ENCODE measurements at regions not wholly inside any gene's neighbourhood (a gene's known extent, or its start where the extent isn't known, plus 50 kb on each side); places are given as distances from the start of the nearest gene placed in this dataset.
"Not testable (repeated sequence)": the region's sequence is repeated elsewhere in the genome, so short reads cannot be mapped to it uniquely, and the experiment has no call there.

GRCh38 chr22:10731246-10731974 is 4796.6 kb upstream of the OR11H1 start:
- intact Hi-C loops (cut with DNase I); DNase-seq: not testable (repeated sequence)

GRCh38 chr22:10735075-10735474 is 4792.9 kb upstream of the OR11H1 start:
- DNase-seq; intact Hi-C loops (cut with DNase I): not testable (repeated sequence)

GRCh38 chr22:10736879-10737278 is 4791.1 kb upstream of the OR11H1 start:
- intact Hi-C loops (cut with DNase I); DNase-seq: not testable (repeated sequence)

GRCh38 chr22:10737931-10738330 is 4790.1 kb upstream of the OR11H1 start:
- intact Hi-C loops (cut with DNase I); DNase-seq: not testable (repeated sequence)

DNA sequence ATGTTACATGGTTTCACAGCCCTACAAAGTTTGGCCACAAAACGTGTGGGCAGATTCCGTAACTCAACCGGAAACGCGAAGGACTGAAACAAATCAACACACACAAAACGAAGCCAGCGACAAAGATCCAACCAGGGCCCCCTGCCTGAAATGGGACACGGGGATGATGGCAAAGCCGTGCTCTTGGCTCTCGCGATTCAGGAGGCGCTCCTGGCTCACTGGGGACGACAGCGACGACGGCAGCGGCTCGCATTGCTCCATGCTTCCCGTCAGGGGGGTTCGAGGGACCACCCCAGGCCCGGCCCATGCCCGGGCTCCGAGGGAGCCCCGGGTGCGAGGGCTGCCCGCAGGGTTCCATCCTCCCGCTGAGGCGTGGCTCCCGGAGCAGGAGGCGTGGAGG is 4786.8 kb upstream of the OR11H1 start:
- intact Hi-C loops (cut with DNase I), result no loop called here
- DNase-seq, result no peak

GRCh38 chr22:10741776-10742630 is 4786.0 kb upstream of the OR11H1 start:
- DNase-seq; intact Hi-C loops (cut with DNase I): not testable (repeated sequence)

DNA sequence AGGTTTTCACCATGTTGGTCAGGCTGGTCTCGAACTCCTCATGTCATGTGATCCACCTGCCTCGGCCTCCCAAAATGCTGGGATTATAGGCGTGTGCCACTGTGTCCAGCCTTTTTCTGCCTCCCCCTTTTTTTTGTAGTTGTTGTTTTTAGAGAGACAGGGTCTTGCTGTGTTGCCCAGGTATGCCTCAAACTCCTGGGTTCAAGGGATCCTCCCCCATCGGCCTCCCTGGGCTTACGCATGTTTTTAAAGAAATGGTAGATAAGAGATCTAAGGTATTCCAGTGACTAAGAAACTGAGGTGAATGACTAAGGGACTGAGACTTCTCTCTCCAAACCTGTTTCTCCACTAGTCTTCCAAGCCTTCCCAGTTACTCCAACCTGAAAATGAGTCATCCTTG is 4781.6 kb upstream of the OR11H1 start:
- DNase-seq, result not testable (repeated sequence)

GRCh38 chr22:10747227-10747626 is 4780.8 kb upstream of the OR11H1 start:
- DNase-seq; intact Hi-C loops (cut with DNase I): not testable (repeated sequence)

More for the DNA sequence above, 4781.6 kb upstream of the OR11H1 start:
- intact Hi-C loops (cut with DNase I), result not testable (repeated sequence)

GRCh38 chr22:10748751-10749150 is 4779.2 kb upstream of the OR11H1 start:
- intact Hi-C loops (cut with DNase I); DNase-seq: not testable (repeated sequence)

DNA sequence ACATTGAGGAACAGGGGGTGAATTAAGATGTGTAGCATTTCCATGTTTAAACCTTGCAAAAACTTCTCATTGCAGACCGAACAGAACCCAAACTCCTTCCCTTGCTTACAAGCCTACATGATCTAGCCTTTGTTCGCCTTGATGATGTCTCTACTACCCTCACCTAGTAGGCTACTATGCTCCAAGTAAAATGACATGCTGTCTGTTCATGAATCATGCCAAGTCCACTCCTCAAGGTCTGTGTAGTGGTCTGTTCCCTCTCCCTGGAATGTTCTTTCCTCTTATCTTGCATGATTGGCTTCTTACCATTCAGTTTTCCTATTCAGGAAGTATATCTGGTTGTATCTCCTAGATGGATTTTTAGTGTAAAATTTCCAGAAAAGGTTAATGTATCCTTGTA is 4778.6 kb upstream of the OR11H1 start:
- intact Hi-C loops (cut with DNase I); DNase-seq: not testable (repeated sequence)

DNA sequence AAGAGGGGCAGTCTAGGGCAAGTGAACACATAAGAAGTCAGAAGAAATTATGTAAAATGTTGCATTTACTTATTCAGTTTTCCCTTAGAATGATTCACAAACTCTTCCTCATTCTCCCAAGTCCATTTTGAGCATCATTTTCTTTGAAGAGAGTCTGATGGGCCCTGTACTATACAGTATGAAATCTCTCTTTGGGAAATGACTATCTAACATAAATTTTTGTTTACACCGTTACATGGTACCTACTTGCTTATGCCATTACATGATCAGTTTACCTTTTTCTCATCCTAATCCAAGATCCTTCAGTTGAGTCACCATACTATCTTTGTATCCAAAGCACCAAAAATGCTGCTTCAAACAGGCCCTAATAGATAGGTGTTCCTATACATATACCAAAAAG is 4774.4 kb upstream of the OR11H1 start:
- DNase-seq; intact Hi-C loops (cut with DNase I): not testable (repeated sequence)

DNA sequence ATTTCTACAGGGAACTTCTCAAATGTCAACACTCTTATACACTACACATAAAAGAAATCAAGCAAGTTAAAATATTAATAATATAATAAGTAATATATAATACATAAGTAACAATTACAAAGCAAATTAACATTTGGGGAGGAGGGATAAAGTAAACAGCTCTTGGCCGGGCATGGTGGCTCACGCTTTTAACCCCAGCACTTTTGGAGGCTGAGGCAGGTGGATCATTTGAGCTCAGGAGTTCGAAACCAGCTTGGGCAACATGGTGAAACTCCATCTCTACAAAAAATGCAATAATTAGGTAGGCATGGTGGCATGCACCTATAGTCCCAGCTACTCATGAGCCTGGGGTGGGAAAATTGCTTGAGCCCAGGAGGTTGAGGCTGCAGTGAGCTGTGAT is 4772.6 kb upstream of the OR11H1 start:
- intact Hi-C loops (cut with DNase I); DNase-seq: not testable (repeated sequence)

- DNase-seq; intact Hi-C loops (cut with DNase I): not testable (repeated sequence)
Measured at GRCh38 chr22:10760418-10760817, 4767.6 kb upstream of the OR11H1 start.

DNA sequence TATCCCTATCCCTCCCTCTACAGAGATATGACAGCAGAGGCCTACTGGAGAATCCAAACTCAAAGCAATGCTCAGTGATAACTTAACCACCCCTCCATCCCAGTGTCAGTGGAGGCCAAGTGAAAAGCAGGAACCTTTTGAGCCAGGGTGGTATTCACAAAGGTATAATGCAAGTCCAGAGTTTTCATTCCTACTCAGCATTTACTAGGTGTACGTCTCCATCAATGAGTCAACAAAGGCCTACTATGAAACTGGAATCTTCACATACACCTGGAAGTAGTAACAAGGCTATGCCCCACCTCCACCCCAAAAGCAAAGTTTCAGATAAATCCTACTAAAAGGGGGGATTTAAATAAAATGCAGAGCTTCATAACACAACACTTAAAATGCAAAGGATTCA is 4761.7 kb upstream of the OR11H1 start:
- intact Hi-C loops (cut with DNase I); DNase-seq: not testable (repeated sequence)

- DNase-seq; intact Hi-C loops (cut with DNase I): not testable (repeated sequence)
Measured at GRCh38 chr22:10768875-10769274, 4759.1 kb upstream of the OR11H1 start.

DNA sequence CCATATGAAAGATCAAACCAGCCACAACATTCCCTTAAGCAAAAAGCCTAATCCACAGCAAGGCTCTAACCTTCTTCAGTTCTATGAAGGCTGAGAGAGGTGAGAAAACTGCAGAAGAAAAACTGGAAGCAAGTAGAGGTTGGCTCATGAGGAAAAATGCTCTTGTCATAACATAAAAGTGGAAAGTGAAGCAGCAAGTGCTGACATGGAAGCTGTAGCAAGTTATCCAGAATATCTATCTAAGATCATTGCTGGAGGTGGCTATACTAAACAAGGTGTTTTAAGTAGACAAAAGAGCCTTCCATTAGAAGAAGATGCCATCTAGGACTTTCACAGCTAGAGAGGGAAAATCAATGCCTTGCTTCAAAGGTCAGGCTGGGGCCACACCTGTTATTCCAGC is 4756.2 kb upstream of the OR11H1 start:
- intact Hi-C loops (cut with DNase I); DNase-seq: not testable (repeated sequence)

DNA sequence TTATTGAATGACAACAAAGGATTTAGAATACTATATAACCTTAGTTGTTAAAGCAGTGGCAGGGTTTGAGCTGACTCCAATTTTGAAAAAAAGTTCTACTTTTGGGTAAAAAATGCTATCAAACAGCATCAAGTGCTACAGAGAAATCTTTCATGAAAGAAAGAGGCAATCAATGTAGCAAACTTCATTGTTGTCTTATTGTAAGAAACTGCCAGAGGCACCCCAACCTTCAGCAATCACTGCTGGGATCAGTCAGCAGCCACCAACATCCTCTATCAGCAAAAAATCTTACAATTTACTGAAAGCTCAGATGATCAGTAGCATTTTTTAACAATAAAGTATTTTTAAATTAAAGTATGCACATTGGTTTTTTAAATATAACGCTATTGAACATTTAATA is 4754.7 kb upstream of the OR11H1 start:
- intact Hi-C loops (cut with DNase I); DNase-seq: not testable (repeated sequence)

- intact Hi-C loops (cut with DNase I); DNase-seq: not testable (repeated sequence)
Measured at GRCh38 chr22:10775601-10776357, 4752.2 kb upstream of the OR11H1 start.

GRCh38 chr22:10776358-10776729 is 4751.6 kb upstream of the OR11H1 start:
- intact Hi-C loops (cut with DNase I), result not testable (repeated sequence)

More at GRCh38 chr22:10776358-10776729, 4751.6 kb upstream of the OR11H1 start:
- DNase-seq, result not testable (repeated sequence)
